T-helper 17 cell (primary cell): ENCODE measurements at regions not wholly inside any gene's neighbourhood (a gene's known extent, or its start where the extent isn't known, plus 50 kb on each side); places are given as distances from the start of the nearest gene placed in this dataset.
"Not testable (repeated sequence)": the region's sequence is repeated elsewhere in the genome, so short reads cannot be mapped to it uniquely, and the experiment has no call there.

Experiments used
- ATAC-seq: fragments of 150-1000 bp; cut with Tn5 transposase; 2 replicates; pipeline ENCODE4 v1.10.0; 2021; ENCODE audit warnings: mild to moderate bottlenecking, moderate library complexity
- DNase-seq, 3 donors: peaks; one replicate each; pipeline versions ENCODE4 v3.0.0 to v3.0.0-alpha.2; 2020 to 2021
- H3K9me3 ChIP-seq: one replicate; pipeline ENCODE4 v1.7.0; 2013; ENCODE audit warnings: low read length, mild to moderate bottlenecking; ENCODE audit not compliant: control insufficient read depth, poor library complexity, severe bottlenecking
- H3K27ac Mint-ChIP-seq: one replicate; pipeline ENCODE4 v1.8.0; 2022; ENCODE audit warnings: mild to moderate bottlenecking, moderate library complexity, mixed read lengths
- H3K27me3 Mint-ChIP-seq: one replicate; pipeline ENCODE4 v1.8.0; 2022; ENCODE audit warnings: mixed read lengths
- H3K36me3 Mint-ChIP-seq: one replicate; pipeline ENCODE4 v1.8.0; 2022; ENCODE audit warnings: low read depth, mixed read lengths
- H3K4me1 Mint-ChIP-seq: one replicate; pipeline ENCODE4 v1.8.0; 2022; ENCODE audit warnings: mild to moderate bottlenecking, mixed read lengths
- H3K4me3 Mint-ChIP-seq: one replicate; pipeline ENCODE4 v1.8.0; 2022; ENCODE audit warnings: mild to moderate bottlenecking, moderate library complexity, mixed read lengths

- not testable (repeated sequence) for H3K9me3 ChIP-seq, ATAC-seq, DNase-seq, H3K27me3 Mint-ChIP-seq, H3K4me1 Mint-ChIP-seq, H3K27ac Mint-ChIP-seq, H3K4me3 Mint-ChIP-seq, H3K36me3 Mint-ChIP-seq
Observed at GRCh38 chr4:49523816-49524765, 538.0 kb downstream of the CWH43 start.

GRCh38 chr4:49558916-49559676 lies 573.0 kb downstream of the CWH43 start:
- H3K9me3 ChIP-seq, ATAC-seq, H3K36me3 Mint-ChIP-seq, H3K27ac Mint-ChIP-seq, DNase-seq, H3K4me3 Mint-ChIP-seq, H3K27me3 Mint-ChIP-seq, H3K4me1 Mint-ChIP-seq: not testable (repeated sequence)

GRCh38 chr4:49560131-49560816 lies 574.2 kb downstream of the CWH43 start:
- not testable (repeated sequence) for H3K27me3 Mint-ChIP-seq, H3K4me3 Mint-ChIP-seq, DNase-seq, H3K36me3 Mint-ChIP-seq, H3K27ac Mint-ChIP-seq, H3K4me1 Mint-ChIP-seq, H3K9me3 ChIP-seq, ATAC-seq

- DNase-seq, H3K4me3 Mint-ChIP-seq, ATAC-seq, H3K27me3 Mint-ChIP-seq, H3K9me3 ChIP-seq, H3K4me1 Mint-ChIP-seq, H3K36me3 Mint-ChIP-seq, H3K27ac Mint-ChIP-seq: not testable (repeated sequence)
Observed at GRCh38 chr4:49560883-49561282, 574.8 kb downstream of the CWH43 start.

GRCh38 chr4:49570248-49570647 lies 584.2 kb downstream of the CWH43 start:
- H3K36me3 Mint-ChIP-seq, result not testable (repeated sequence)

GRCh38 chr4:49573666-49574215 lies 587.7 kb downstream of the CWH43 start:
- not testable (repeated sequence) for H3K27me3 Mint-ChIP-seq, H3K4me1 Mint-ChIP-seq, H3K4me3 Mint-ChIP-seq

More at GRCh38 chr4:49570248-49570647, 584.2 kb downstream of the CWH43 start:
- H3K4me3 Mint-ChIP-seq, DNase-seq, H3K27ac Mint-ChIP-seq, H3K4me1 Mint-ChIP-seq, H3K9me3 ChIP-seq, H3K27me3 Mint-ChIP-seq, ATAC-seq: not testable (repeated sequence)

GRCh38 chr4:49575250-49575649 lies 589.2 kb downstream of the CWH43 start:
- ATAC-seq, H3K4me3 Mint-ChIP-seq, DNase-seq, H3K27me3 Mint-ChIP-seq, H3K9me3 ChIP-seq, H3K36me3 Mint-ChIP-seq, H3K4me1 Mint-ChIP-seq, H3K27ac Mint-ChIP-seq: not testable (repeated sequence)

More at GRCh38 chr4:49573666-49574215, 587.7 kb downstream of the CWH43 start:
- not testable (repeated sequence) for H3K27ac Mint-ChIP-seq, H3K36me3 Mint-ChIP-seq, H3K9me3 ChIP-seq, DNase-seq, ATAC-seq

- not testable (repeated sequence) for ATAC-seq, H3K36me3 Mint-ChIP-seq, DNase-seq, H3K27ac Mint-ChIP-seq, H3K4me3 Mint-ChIP-seq, H3K4me1 Mint-ChIP-seq, H3K9me3 ChIP-seq, H3K27me3 Mint-ChIP-seq
Observed at GRCh38 chr4:49578371-49578770, 592.3 kb downstream of the CWH43 start.

- not testable (repeated sequence) for H3K9me3 ChIP-seq, ATAC-seq, H3K27ac Mint-ChIP-seq, H3K4me3 Mint-ChIP-seq, H3K4me1 Mint-ChIP-seq, H3K27me3 Mint-ChIP-seq, H3K36me3 Mint-ChIP-seq
- peak in 1 of 3 donors; percentile 11 for DNase-seq
Observed at GRCh38 chr4:49578899-49579298, 592.8 kb downstream of the CWH43 start.

- not testable (repeated sequence) for H3K27me3 Mint-ChIP-seq, DNase-seq, H3K36me3 Mint-ChIP-seq, H3K4me3 Mint-ChIP-seq, H3K4me1 Mint-ChIP-seq, H3K27ac Mint-ChIP-seq, ATAC-seq, H3K9me3 ChIP-seq
Observed at GRCh38 chr4:49580166-49580565, 594.1 kb downstream of the CWH43 start.

GRCh38 chr4:49588401-49588800 lies 602.3 kb downstream of the CWH43 start:
- not testable (repeated sequence) for ATAC-seq

GRCh38 chr4:49618436-49618835 lies 632.4 kb downstream of the CWH43 start:
- H3K27me3 Mint-ChIP-seq, DNase-seq, H3K36me3 Mint-ChIP-seq, ATAC-seq, H3K27ac Mint-ChIP-seq, H3K4me1 Mint-ChIP-seq, H3K4me3 Mint-ChIP-seq, H3K9me3 ChIP-seq: not testable (repeated sequence)

More at GRCh38 chr4:49588401-49588800, 602.3 kb downstream of the CWH43 start:
- not testable (repeated sequence) for H3K9me3 ChIP-seq, DNase-seq, H3K4me1 Mint-ChIP-seq, H3K27ac Mint-ChIP-seq, H3K36me3 Mint-ChIP-seq, H3K4me3 Mint-ChIP-seq, H3K27me3 Mint-ChIP-seq

GRCh38 chr4:49626478-49626877 lies 640.4 kb downstream of the CWH43 start:
- H3K4me1 Mint-ChIP-seq, H3K9me3 ChIP-seq, H3K27ac Mint-ChIP-seq, ATAC-seq, DNase-seq, H3K4me3 Mint-ChIP-seq, H3K36me3 Mint-ChIP-seq, H3K27me3 Mint-ChIP-seq: not testable (repeated sequence)
